OCI-LY7 (cell line): ENCODE measurements at regions not wholly inside any gene's neighbourhood (a gene's known extent, or its start where the extent isn't known, plus 50 kb on each side); places are given as distances from the start of the nearest gene placed in this dataset.

Experiments
- BruUV-seq: library from RNA; stranded (reverse); fragments of 400-500 nt; replicated peaks from 2 replicates; lab custom pipeline; 2021; lab: Mats Ljungman, UMichigan
- CTCF ChIA-PET: fragments of 300-600 bp; sonication (Branson Sonifier 250); formaldehyde crosslinking; loops from one replicate; lab custom pipeline; 2022; ENCODE audit warnings: antibody characterized with exemption; ENCODE audit not compliant: unreplicated experiment; lab: Charles Lee
- POLR2A ChIA-PET: fragments of 300-600 bp; sonication (Branson Sonifier 250); formaldehyde crosslinking; loops from one replicate; lab custom pipeline; 2022; ENCODE audit warnings: antibody characterized with exemption; lab: Charles Lee
- DNase-seq: peaks from one replicate; pipeline ENCODE4 v3.0.0-alpha.2; 2015; ENCODE audit warnings: low spot score
- H2AFZ ChIP-seq: fragments of 200-600 bp; sonication (generic), shearing (Covaris generic); 2 replicates; pipeline ENCODE4 v1.6.1; 2014; ENCODE audit warnings: mild to moderate bottlenecking, antibody characterized with exemption, low read length, moderate library complexity
- H3K27ac ChIP-seq: fragments of 200-600 bp; sonication (generic); 2 replicates; pipeline ENCODE4 v1.5.1; 2014; ENCODE audit warnings: mixed run types, low read depth, mild to moderate bottlenecking, moderate library complexity, low read length, inconsistent platforms; ENCODE audit not compliant: poor library complexity, severe bottlenecking
- H3K36me3 ChIP-seq: fragments of 200-600 bp; sonication (generic); 2 replicates; pipeline ENCODE4 v1.6.1; 2014; ENCODE audit warnings: mild to moderate bottlenecking, antibody characterized with exemption, low read length, moderate library complexity, mixed read lengths; ENCODE audit not compliant: insufficient read depth
- H3K4me1 ChIP-seq: fragments of 200-600 bp; sonication (generic); 2 replicates; pipeline ENCODE4 v1.5.1; 2014; ENCODE audit warnings: mild to moderate bottlenecking, low read length; ENCODE audit not compliant: insufficient read depth, poor library complexity, severe bottlenecking
- H3K4me2 ChIP-seq: fragments of 200-600 bp; sonication (generic); 2 replicates; pipeline ENCODE4 v1.6.1; 2014; ENCODE audit warnings: mild to moderate bottlenecking, low read length
- H3K4me3 ChIP-seq: fragments of 200-600 bp; sonication (generic); 2 replicates; pipeline ENCODE4 v1.5.1; 2014; ENCODE audit warnings: mild to moderate bottlenecking, low read depth, low read length; ENCODE audit not compliant: poor library complexity, severe bottlenecking
- H3K79me2 ChIP-seq: fragments of 200-600 bp; sonication (generic); 2 replicates; pipeline ENCODE4 v1.6.1; 2016; ENCODE audit warnings: low read depth, mild to moderate bottlenecking, low read length, moderate library complexity, mixed read lengths; ENCODE audit not compliant: insufficient read depth
- H3K9me2 ChIP-seq: fragments of 200-600 bp; sonication (generic); 2 replicates; pipeline ENCODE4 v1.6.1; 2016; ENCODE audit warnings: mild to moderate bottlenecking, low read length, mixed read lengths; ENCODE audit not compliant: insufficient read depth
- H3K9me3 ChIP-seq: fragments of 200-600 bp; sonication (generic); 2 replicates; pipeline ENCODE4 v1.6.1; 2014; ENCODE audit warnings: mild to moderate bottlenecking, mixed run types, low read length, mixed read lengths
- H4K20me1 ChIP-seq: fragments of 200-600 bp; sonication (generic); 2 replicates; pipeline ENCODE4 v1.6.1; 2014; ENCODE audit warnings: mild to moderate bottlenecking, antibody characterized with exemption, low read length, moderate library complexity, mixed read lengths; ENCODE audit not compliant: insufficient read depth
- CTCF ChIP-seq: fragments of 200-600 bp; sonication (generic); conservative IDR thresholded peaks from 2 replicates; pipeline ENCODE4 v1.5.1; 2014; ENCODE audit warnings: mild to moderate bottlenecking, antibody characterized with exemption, low read length, moderate library complexity, mixed read lengths
- EZH2phosphoT487 ChIP-seq: fragments of 200-600 bp; sonication (generic); IDR thresholded peaks from 2 replicates; pipeline ENCODE4 v1.6.1; 2018; ENCODE audit warnings: low read depth, borderline replicate concordance, mild to moderate bottlenecking, mixed run types, antibody characterized with exemption, low read length, moderate library complexity, mixed read lengths
- intact Hi-C: fragments of 100-400 bp; cut with micrococcal nuclease; formaldehyde crosslinking; loops from one replicate; pipeline ENCODE4 v1.10.0; 2022; ENCODE audit not compliant: unreplicated experiment

- Histone ChIP-seq H3K9me2 (no peaks in the 10 kb centered on the region), H3K4me1 (no peaks in the 10 kb centered on the region), H2AFZ (no peak overlapping the region), H3K4me2 (no peak overlapping the region), H3K79me2 (no peaks in the 10 kb centered on the region), H3K9me3 (no peaks in the 10 kb centered on the region), H3K4me3 (no peak overlapping the region), H3K27ac (no peak overlapping the region), H3K36me3 (no peaks in the 10 kb centered on the region), H4K20me1 (no peaks in the 10 kb centered on the region)
- no TSS peak for BruUV-seq
- ChIA-PET CTCF (no interaction called here), POLR2A (no interaction called here)
- DNase-seq, result no peak
- TF ChIP-seq CTCF (no peak), EZH2phosphoT487 (no peak)
- intact Hi-C loops, result no loop called here
These were observed 886.2 kb upstream of the MGAT4C start for GRCh38 chr12:87142342-87142741.

GRCh38 chr12:87141091-87141490, 884.9 kb upstream of the MGAT4C start:
- intact Hi-C loops, result no loop called here
- H3K9me3 ChIP-seq, result no peaks in the 10 kb centered on the region
- ChIA-PET CTCF (no interaction called here), POLR2A (no interaction called here)
- H3K4me1 ChIP-seq, result no peaks in the 10 kb centered on the region
- H3K36me3 ChIP-seq, result no peaks in the 10 kb centered on the region
- H3K79me2 ChIP-seq, result no peaks in the 10 kb centered on the region
- no peak for TF ChIP-seq CTCF
- TF ChIP-seq EZH2phosphoT487, result no peak
- no peak for DNase-seq
- H3K4me3 ChIP-seq, result no peak overlapping the region
- no peaks in the 10 kb centered on the region for H4K20me1 ChIP-seq
- H3K27ac ChIP-seq, result no peak overlapping the region
- no TSS peak for BruUV-seq
- no peak overlapping the region for H3K4me2 ChIP-seq
- no peaks in the 10 kb centered on the region for H3K9me2 ChIP-seq
- no peak overlapping the region for H2AFZ ChIP-seq

GRCh38 chr12:87140262-87140661, 884.1 kb upstream of the MGAT4C start:
- Histone ChIP-seq H3K4me1 (no peaks in the 10 kb centered on the region), H2AFZ (no peak overlapping the region), H3K9me2 (no peaks in the 10 kb centered on the region), H3K4me2 (no peak overlapping the region), H3K9me3 (no peaks in the 10 kb centered on the region), H3K36me3 (no peaks in the 10 kb centered on the region), H3K27ac (no peak overlapping the region), H3K79me2 (no peaks in the 10 kb centered on the region), H4K20me1 (no peaks in the 10 kb centered on the region), H3K4me3 (no peak overlapping the region)
- intact Hi-C loops, result no loop called here
- ChIA-PET POLR2A (no interaction called here), CTCF (no interaction called here)
- no peak for DNase-seq
- TF ChIP-seq EZH2phosphoT487 (no peak), CTCF (no peak)
- BruUV-seq, result no TSS peak
